Heart left ventricle (tissue), 13 donors: ENCODE measurements at regions not wholly inside any gene's neighbourhood (a gene's known extent, or its start where the extent isn't known, plus 50 kb on each side); places are given as distances from the start of the nearest gene placed in this dataset.

Source experiments
- CTCF ChIP-seq, 12 donors: fragments of 200-600 bp; sonication (generic) in 4 of 12; IDR thresholded peaks; one replicate each; pipeline versions ENCODE4 v1.5.0 to v1.8.0; 2018 to 2022; ENCODE audit warnings: antibody characterized with exemption in 12 of 12, mild to moderate bottlenecking in 5 of 12
- POLR2A ChIP-seq, 2 donors: fragments of 450-650 bp; IDR thresholded peaks; one replicate each; pipeline ENCODE4 v1.6.1; 2017; ENCODE audit warnings: antibody characterized with exemption in 2 of 2, mild to moderate bottlenecking in 2 of 2, moderate library complexity in 2 of 2
- donor health status: ischemic (EF 13 %, LVEDD 7.1; RV severe dilation, severe dysfunction).
- donor health status: DM: no; HTN: yes; CAD: no.
- donor health status: DM: no; HTN: no; CAD: no.
- donor health status: ischemic (EF 25% LVEDD 6.9; RV normal size, moderate dysfunction).
- donor health status: ischemic (EF 25% LVEDD 5.7; RV mildly dilated, moderate dysfunction).
- donor health status: ischemic (EF 35%, LVEDD 5.7; RV mildly dilated, moderate dysfunction).
- donor health status: nonischemic (EF 11% LVEDD 7.7; RV severe dilation, severe dysfunction).
- donor health status: DM: yes; HTN: yes; CAD: no.
- donor health status: PGD.
- donor health status: ischemic (EF 29% LVEDD 5.4; RV normal size, mild dysfunction).
- donor health status: nonischemic (EF 23%, LVEDD 6.1; RV moderate dilation, normal function).

GRCh38 chr5:119833176-119833575 lies 203.8 kb downstream of the FAM170A start:
- TF ChIP-seq CTCF (IDR thresholded peaks at IDR 0.05) (no peak), POLR2A (IDR thresholded peaks at IDR 0.05) (no peak)
